Heart left ventricle (tissue), 16 donors: ENCODE measurements at regions not wholly inside any gene's neighbourhood (a gene's known extent, or its start where the extent isn't known, plus 50 kb on each side); places are given as distances from the start of the nearest gene placed in this dataset.
"Not testable (repeated sequence)": the region's sequence is repeated elsewhere in the genome, so short reads cannot be mapped to it uniquely, and the experiment has no call there.

ENCODE experiments used
- ATAC-seq, 4 donors: fragments of 200-7000 bp; cut with Tn5 transposase; one replicate each; pipeline ENCODE4 v1.9.1; 2020 to 2022; ENCODE audit warnings: moderate library complexity in 4 of 4, mild to moderate bottlenecking in 3 of 4, moderate number of reproducible peaks in 1 of 4
- DNase-seq, 5 donors: peaks; one replicate each; pipeline ENCODE4 v3.0.0-alpha.2; 2020
- H3K27ac ChIP-seq, 12 donors: fragments of 200-600 bp; sonication (generic) in 4 of 12; one replicate each; pipeline versions ENCODE4 v1.5.0 to v1.8.0; 2016 to 2022; ENCODE audit warnings: mild to moderate bottlenecking in 2 of 12
- H3K27me3 ChIP-seq, 9 donors: fragments of 200-600 bp; sonication (generic) in 2 of 9; one replicate each; pipeline versions ENCODE4 v1.5.1 to v1.8.0; 2016 to 2022; ENCODE audit warnings: mild to moderate bottlenecking in 3 of 9
- H3K36me3 ChIP-seq, 9 donors: fragments of 200-600 bp; sonication (generic) in 2 of 9; one replicate each; pipeline versions ENCODE4 v1.5.0 to v1.8.0; 2018 to 2022; ENCODE audit warnings: mild to moderate bottlenecking in 2 of 9
- H3K4me1 ChIP-seq, 12 donors: fragments of 200-600 bp; sonication (generic) in 4 of 12; one replicate each; pipeline versions ENCODE4 v1.5.0 to v1.8.0; 2016 to 2022; ENCODE audit warnings: mild to moderate bottlenecking in 3 of 12
- H3K4me3 ChIP-seq, 12 donors: fragments of 200-600 bp; sonication (generic) in 4 of 12; one replicate each; pipeline versions ENCODE4 v1.5.0 to v1.8.0; 2017 to 2022; ENCODE audit warnings: mild to moderate bottlenecking in 9 of 12, moderate library complexity in 4 of 12
- H3K9me3 ChIP-seq, 12 donors: fragments of 200-600 bp; sonication (generic) in 4 of 12; one replicate each; pipeline versions ENCODE4 v1.5.0 to v1.8.0; 2016 to 2022; ENCODE audit warnings: mild to moderate bottlenecking in 1 of 12
- POLR2A ChIP-seq, 2 donors: fragments of 450-650 bp; IDR thresholded peaks; one replicate each; pipeline ENCODE4 v1.6.1; 2017; ENCODE audit warnings: antibody characterized with exemption in 2 of 2, mild to moderate bottlenecking in 2 of 2, moderate library complexity in 2 of 2
- WGBS, 4 donors: extraction: QIAGEN DNeasy Blood & Tissue Kit in 2 of 4; methylation state at CpG; one replicate each; pipeline versions ENCODE4 v1.1.5 to v1.1.7; 2013 to 2018; 5-methylcytosine and 5-hydroxymethylcytosine counted together
- intact Hi-C, 10 donors: fragments of 100-400 bp; cut with DNase I; formaldehyde crosslinking; loops; one replicate each; pipeline versions ENCODE4 v1.11.1 to v1.14.2; 2022
- TF ChIP-seq, protein P1 (sequence below), 12 donors: fragments of 200-600 bp; sonication (generic) in 4 of 12; IDR thresholded peaks; one replicate each; pipeline versions ENCODE4 v1.5.0 to v1.8.0; 2018 to 2022; ENCODE audit warnings: antibody characterized with exemption in 12 of 12, mild to moderate bottlenecking in 5 of 12
- donor health status: ischemic (EF 13 %, LVEDD 7.1; RV severe dilation, severe dysfunction).
- donor health status: healthy with polysubstance abuse.
- donor health status: DM: no; HTN: yes; CAD: no.
- donor health status: DM: no; HTN: no; CAD: no.
- donor health status: ischemic (EF 25% LVEDD 6.9; RV normal size, moderate dysfunction).
- donor health status: ischemic (EF 25% LVEDD 5.7; RV mildly dilated, moderate dysfunction).
- donor health status: healthy.
- donor health status: DM: yes; HTN: yes; CAD: no.
- donor health status: ischemic (EF 35%, LVEDD 5.7; RV mildly dilated, moderate dysfunction).
- donor health status: nonischemic (EF 11% LVEDD 7.7; RV severe dilation, severe dysfunction).
- donor health status: DM: yes; HTN: yes; CAD: no.
- donor health status: PGD.
- donor health status: ischemic (EF 29% LVEDD 5.4; RV normal size, mild dysfunction).
- donor health status: nonischemic (EF 23%, LVEDD 6.1; RV moderate dilation, normal function).

DNA sequence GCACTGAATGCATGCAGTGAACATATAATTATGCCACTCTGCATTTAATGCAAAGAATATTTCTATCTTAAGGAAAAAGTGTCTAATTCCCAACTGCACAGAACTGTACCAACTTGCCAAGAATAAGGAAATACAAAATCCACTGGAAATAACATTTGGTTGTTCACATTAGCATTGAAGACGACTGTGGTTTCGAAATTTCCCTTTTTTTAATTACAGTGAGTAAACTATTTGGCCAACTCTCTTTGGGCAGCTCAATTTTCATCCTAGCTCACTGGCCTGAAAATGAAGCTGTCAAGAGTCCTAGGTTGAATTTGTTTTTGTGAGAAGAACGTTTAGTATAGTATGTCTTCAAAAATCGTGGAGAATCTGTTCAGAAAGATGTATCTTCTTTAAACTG is 81.6 kb upstream of the MID1 start:
- WGBS, 4 donors = 55 to 82% (median 71%) methylated on average over 4 of the region's 4 CpGs
- H3K4me1 ChIP-seq = no peaks in the 10 kb centered on the region
- intact Hi-C loops = no loop called here
- H3K27me3 ChIP-seq = no peaks in the 10 kb centered on the region
- no peaks in the 10 kb centered on the region for H3K9me3 ChIP-seq
- no peak overlapping the region for H3K27ac ChIP-seq
- ATAC-seq (no peak), DNase-seq (no peak)
- no peaks in the 10 kb centered on the region for H3K36me3 ChIP-seq
- TF ChIP-seq POLR2A (IDR thresholded peaks at IDR 0.05) = no peak
- TF ChIP-seq, protein P1, sequence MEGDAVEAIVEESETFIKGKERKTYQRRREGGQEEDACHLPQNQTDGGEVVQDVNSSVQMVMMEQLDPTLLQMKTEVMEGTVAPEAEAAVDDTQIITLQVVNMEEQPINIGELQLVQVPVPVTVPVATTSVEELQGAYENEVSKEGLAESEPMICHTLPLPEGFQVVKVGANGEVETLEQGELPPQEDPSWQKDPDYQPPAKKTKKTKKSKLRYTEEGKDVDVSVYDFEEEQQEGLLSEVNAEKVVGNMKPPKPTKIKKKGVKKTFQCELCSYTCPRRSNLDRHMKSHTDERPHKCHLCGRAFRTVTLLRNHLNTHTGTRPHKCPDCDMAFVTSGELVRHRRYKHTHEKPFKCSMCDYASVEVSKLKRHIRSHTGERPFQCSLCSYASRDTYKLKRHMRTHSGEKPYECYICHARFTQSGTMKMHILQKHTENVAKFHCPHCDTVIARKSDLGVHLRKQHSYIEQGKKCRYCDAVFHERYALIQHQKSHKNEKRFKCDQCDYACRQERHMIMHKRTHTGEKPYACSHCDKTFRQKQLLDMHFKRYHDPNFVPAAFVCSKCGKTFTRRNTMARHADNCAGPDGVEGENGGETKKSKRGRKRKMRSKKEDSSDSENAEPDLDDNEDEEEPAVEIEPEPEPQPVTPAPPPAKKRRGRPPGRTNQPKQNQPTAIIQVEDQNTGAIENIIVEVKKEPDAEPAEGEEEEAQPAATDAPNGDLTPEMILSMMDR (IDR thresholded peaks at IDR 0.05) = no peak
- H3K4me3 ChIP-seq = no peak overlapping the region

DNA sequence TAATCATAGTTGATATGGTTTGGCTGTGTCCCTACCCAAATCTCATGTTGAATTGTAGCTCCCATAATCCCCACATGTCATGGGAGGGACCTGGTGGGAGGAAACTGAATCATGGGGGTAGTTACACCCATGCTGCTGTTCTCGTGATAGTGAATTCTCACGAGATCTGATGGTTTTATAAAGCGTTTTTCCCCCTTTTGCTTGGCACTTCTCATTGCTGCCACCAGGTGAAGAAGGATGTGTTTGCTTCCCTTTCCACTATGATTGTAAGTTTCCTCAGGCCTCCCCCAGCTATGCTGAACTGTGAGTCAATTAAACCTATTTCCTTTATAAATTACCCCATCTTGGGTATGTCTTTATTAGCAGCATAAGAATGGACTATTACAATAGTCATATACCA is 86.0 kb upstream of the MID1 start:
- H3K4me1 ChIP-seq, H3K27me3 ChIP-seq, intact Hi-C loops, H3K9me3 ChIP-seq, H3K36me3 ChIP-seq, DNase-seq, ATAC-seq, H3K27ac ChIP-seq, H3K4me3 ChIP-seq: not testable (repeated sequence)
- 62 to 93% (median 78%) methylated on average over 3 of the region's 3 CpGs for WGBS, 4 donors

DNA sequence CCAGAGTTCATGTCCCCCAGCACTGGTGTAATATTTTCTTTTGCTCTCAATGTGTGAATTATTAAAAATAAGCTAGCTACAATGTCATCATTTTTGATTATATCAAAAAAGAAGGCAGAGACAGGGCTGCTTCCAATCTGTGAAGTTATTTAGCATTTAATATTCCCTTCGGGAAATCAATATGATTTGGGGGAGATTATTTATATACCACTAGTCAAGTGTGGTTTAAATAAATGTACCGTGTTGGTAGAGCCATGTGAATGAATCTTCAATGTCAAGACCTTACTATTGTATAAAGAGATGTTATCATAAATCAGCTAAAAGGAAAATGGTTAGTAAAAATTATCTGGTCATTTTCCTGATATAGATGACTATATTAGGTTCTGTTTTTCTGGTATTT is 87.4 kb upstream of the MID1 start:
- Histone ChIP-seq H3K4me1 (no peaks in the 10 kb centered on the region), H3K36me3 (no peaks in the 10 kb centered on the region), H3K4me3 (no peak overlapping the region), H3K27me3 (no peaks in the 10 kb centered on the region), H3K27ac (no peak overlapping the region), H3K9me3 (no peaks in the 10 kb centered on the region)
- TF ChIP-seq, protein P1 (IDR thresholded peaks at IDR 0.05) = no peak
- no peak for TF ChIP-seq POLR2A (IDR thresholded peaks at IDR 0.05)
- no peak for ATAC-seq
- intact Hi-C loops = no loop called here
- DNase-seq = no peak
- 71 to 96% (median 81%) methylated on average over 2 of the region's 2 CpGs for WGBS, 4 donors

DNA sequence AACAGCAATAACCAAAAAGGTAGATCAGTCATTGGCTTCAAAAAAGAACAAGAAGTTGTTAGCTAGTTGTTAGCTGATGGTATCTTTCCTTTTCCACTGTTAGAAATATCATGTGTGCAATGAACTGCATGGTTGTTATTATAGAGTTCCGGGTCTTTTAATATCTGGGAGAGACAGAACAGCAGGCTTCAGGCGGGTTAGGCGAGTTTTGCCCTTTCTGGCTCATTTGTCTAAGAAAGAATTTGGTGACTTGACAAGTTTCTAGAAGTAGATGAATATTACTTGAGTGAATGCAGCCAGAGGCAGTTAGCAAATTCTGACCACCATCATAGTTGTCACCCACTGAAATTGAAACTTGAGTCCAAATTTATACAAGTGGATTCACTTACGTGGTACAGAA is 88.9 kb upstream of the MID1 start:
- WGBS, 4 donors = 76 to 94% (median 84%) methylated on average over 4 of the region's 4 CpGs
- TF ChIP-seq, protein P1 (IDR thresholded peaks at IDR 0.05) = no peak
- TF ChIP-seq POLR2A (IDR thresholded peaks at IDR 0.05) = no peak
- intact Hi-C loops = no loop called here

DNA sequence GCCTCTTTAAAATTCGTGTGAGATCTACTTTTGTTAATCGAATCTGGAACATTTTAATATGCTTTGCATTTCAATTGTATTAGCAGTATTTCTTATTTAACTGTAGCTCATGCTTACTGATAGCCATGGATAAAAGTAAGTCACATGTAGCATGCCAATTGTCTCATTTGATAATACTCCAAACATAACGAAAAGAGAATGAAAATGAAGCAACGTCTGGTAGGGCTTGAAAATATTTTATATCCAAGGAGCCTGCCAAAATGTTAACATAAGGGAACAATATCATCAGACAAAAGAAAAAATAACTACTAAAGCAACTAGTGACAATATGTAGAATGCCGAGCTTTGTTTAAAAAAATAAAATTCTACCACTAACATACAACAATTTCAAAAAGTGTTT is 94.1 kb upstream of the MID1 start:
- DNase-seq (no peak), ATAC-seq (no peak)
- no peak for TF ChIP-seq POLR2A (IDR thresholded peaks at IDR 0.05)
- TF ChIP-seq, protein P1 (IDR thresholded peaks at IDR 0.05) = no peak
- no peaks in the 10 kb centered on the region for H3K4me1 ChIP-seq
- intact Hi-C loops = no loop called here
- WGBS, 4 donors = 70 to 72% (median 71%) methylated on average over 5 of the region's 5 CpGs
- no peaks in the 10 kb centered on the region for H3K36me3 ChIP-seq
- H3K4me3 ChIP-seq = no peak overlapping the region
- peaks cover 0 to 8% (median 0%) of the 10 kb centered on the region in 12 donors for H3K9me3 ChIP-seq
- no peak overlapping the region for H3K27ac ChIP-seq
- no peaks in the 10 kb centered on the region for H3K27me3 ChIP-seq

More for the DNA sequence above, 88.9 kb upstream of the MID1 start:
- ATAC-seq = no peak
- no peak for DNase-seq
- Histone ChIP-seq H3K27me3 (no peaks in the 10 kb centered on the region), H3K4me3 (no peak overlapping the region), H3K9me3 (no peaks in the 10 kb centered on the region), H3K4me1 (no peaks in the 10 kb centered on the region), H3K36me3 (no peaks in the 10 kb centered on the region), H3K27ac (no peak overlapping the region)
